HG03097 (cell line): ENCODE measurements at regions not wholly inside any gene's neighbourhood (a gene's known extent, or its start where the extent isn't known, plus 50 kb on each side); places are given as distances from the start of the nearest gene placed in this dataset.
"Not testable (repeated sequence)": the region's sequence is repeated elsewhere in the genome, so short reads cannot be mapped to it uniquely, and the experiment has no call there.

Experiments used
- ATAC-seq: cut with Tn5 transposase; IDR thresholded peaks from one replicate; pipeline ENCODE4 v1.9.1; 2021; ENCODE audit not compliant: unreplicated experiment, low FRiP score

DNA sequence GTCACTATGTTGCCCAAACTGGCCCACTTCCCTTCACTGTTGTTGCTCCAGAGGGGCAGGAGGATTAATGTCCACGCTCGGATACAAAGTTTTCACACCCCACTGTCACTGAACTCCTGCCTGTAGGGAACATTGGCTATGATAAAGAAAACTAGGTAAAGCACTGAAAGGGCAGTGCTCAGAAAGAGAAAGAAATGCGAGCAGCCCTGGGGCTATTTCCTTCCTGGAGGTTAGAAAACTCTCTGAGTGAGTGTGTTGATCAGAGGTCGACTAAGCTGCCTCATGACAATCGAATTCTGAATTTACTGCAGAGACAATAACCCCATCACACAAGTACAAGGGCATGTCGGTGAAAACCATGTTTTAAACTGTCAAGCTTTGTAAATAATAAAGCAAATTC is 227.2 kb upstream of the PITRM1 start:
- ATAC-seq, result no peak

GRCh38 chr10:3398825-3399646 is 226.5 kb upstream of the PITRM1 start:
- no peak for ATAC-seq

DNA sequence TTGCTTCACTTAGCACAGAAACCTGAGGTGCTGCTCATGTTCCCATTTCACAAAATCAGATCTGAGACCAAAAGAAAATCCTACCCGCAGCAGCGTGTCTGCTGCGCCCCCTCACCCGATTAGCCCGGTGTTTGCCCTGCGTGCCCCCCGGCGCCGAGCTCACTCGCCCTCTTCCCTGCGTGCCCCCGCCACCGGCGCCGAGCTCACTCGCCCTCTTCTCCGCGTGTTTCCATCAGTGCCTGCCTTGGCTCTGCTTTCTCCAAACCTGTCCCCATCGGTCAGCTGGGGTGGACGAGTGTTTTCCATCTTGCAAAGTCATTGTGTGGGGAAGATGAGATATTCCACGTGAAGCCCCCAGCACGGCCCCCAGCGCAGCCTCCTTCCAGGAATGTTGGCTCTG is 225.3 kb upstream of the PITRM1 start:
- no peak for ATAC-seq

- no peak for ATAC-seq
These were observed 224.6 kb upstream of the PITRM1 start for GRCh38 chr10:3397231-3397630.

DNA sequence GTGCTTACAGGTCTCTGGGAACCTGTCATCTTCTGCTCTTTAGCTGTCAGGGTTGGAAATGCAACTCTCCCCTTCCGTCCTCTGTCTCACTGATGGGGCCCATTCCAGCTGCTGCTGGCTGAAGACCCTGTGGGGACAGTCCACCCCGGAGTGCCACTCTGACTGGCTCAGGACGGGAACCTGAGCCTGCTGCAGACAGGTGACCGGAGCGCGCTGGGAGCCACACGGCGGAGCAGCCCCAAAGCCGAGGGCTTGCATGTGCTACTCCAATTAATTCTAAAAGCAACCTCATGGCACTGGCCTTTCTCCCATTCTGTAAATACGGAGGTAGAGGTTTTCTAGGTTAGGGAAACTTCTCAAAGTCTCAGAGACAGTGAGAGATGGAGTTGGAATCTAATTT is 223.5 kb upstream of the PITRM1 start:
- ATAC-seq, result no peak

- ATAC-seq, result no peak
These were observed 222.9 kb upstream of the PITRM1 start for GRCh38 chr10:3395458-3395861.

- ATAC-seq, result no peak
These were observed 222.5 kb upstream of the PITRM1 start for GRCh38 chr10:3395041-3395440.

DNA sequence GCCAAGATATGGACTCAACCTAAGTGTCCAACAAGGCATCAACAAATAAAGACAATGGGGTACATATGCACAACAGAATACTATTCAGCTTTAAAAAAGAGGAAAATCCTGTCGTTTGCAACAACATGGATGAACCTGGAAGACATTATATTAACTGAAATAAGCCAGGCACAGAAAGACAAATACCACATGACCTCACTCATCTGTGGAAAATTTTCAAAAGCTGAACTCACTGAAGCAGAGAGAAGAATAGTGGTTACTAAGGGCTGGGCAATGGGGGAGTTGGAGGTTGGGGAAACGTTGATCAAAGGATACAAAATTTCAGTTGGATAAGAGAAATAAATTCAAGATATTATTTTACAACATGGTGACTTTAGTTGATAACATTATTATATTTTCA is 221.4 kb upstream of the PITRM1 start:
- ATAC-seq, result no peak

DNA sequence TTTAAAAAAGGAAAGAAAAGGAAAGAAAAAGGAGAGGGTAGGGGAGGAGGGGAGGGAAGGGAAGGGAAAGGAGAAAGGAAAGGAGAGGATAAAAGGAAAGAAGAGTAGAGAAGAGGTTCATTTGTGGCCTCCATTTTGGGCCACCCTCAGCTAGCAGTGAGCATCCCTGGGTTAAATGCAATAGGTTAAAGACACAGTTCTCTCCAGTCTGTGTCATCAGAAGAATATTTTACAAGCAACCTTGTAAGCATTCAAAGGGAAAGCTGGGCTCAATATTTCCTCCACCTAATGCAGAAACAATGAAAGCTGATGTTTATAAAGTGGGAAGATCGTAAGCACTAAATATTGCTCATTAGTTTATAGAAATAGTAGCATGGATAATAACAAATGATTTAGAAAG is 219.1 kb upstream of the PITRM1 start:
- ATAC-seq, result no peak

DNA sequence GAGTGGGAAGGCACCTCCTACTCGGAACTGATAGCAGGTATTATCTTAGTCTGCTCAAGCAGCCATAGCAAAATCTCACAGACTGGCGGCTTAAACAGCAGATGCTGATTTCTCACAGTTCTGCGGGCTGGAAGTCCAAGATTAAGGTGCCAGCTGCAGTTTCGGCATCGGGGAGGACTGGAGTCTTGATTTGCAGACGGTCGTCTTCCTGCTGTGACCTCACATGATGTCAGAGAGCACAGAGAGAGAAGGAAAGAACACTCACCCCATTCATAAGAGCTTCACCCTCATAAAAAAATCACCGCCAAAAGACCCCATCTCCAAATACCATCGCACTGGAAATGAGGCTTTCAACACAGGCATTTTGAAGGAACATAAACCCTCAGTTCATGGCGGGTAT is 216.5 kb upstream of the PITRM1 start:
- ATAC-seq, result no peak

GRCh38 chr10:3385487-3385886 is 212.9 kb upstream of the PITRM1 start:
- ATAC-seq, result no peak

GRCh38 chr10:3382092-3382491 is 209.5 kb upstream of the PITRM1 start:
- ATAC-seq, result no peak

DNA sequence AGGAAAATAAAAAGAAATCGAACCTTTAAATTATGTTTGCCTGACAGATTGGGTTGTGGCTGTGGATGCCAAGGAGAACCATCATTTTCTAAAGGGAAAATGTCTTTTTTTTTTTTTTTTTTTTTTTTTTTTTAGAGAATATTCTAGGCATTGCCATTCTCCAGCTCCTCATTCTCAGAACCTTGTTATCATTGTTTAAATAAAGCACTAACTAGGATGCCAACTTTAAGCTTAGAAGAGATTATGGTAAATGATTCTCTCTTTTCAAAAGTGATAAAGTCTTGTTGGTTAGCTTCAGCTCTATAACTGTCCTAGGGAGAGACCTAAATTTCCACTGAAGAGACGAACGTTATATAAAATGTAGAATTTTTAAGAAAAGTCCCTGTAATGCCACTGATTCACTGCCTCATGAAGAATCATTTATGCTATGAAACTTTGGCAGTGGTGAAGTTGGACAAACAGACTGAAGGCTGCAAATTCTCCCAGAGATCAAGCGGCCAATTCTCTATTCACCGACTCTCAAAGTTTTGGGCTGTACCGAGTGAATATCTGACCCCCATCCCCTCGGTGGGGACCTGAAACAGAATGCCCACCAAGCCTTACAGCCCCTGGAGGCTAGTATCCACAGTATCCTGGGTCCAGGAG is 207.9 kb upstream of the PITRM1 start:
- ATAC-seq, result no peak

GRCh38 chr10:3376631-3377030 is 204.0 kb upstream of the PITRM1 start:
- ATAC-seq, result no peak

- no peak for ATAC-seq
These were observed 202.9 kb upstream of the PITRM1 start for GRCh38 chr10:3375505-3375904.

- ATAC-seq, result no peak
These were observed 202.3 kb upstream of the PITRM1 start for GRCh38 chr10:3374914-3375313.

DNA sequence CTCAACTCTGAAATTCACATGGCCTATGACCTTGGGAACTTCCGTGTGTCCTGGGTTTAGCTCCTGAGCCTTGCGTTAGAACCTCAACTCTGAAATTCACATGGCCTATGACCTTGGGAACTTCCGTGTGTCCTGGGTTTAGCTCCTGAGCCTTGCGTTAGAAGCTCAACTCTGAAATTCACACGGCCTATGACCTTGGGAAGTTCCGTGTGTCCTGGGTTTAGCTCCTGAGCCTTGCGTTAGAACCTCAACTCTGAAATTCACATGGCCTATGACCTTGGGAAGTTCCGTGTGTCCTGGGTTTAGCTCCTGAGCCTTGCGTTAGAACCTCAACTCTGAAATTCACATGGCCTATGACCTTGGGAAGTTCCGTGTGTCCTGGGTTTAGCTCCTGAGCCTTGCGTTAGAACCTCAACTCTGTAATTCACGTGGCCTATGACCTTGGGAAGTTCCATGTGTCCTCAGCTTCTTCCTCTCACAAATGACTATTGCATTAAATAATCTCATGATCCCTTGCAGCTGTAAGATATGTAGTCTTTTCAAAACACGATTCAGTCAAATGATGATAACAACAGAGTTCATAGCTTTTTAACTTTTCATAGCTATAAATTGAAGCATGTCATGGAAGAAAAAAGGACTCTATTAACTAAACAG is 200.9 kb upstream of the PITRM1 start:
- ATAC-seq, result not testable (repeated sequence)

GRCh38 chr10:3372281-3372680 is 199.7 kb upstream of the PITRM1 start:
- ATAC-seq, result no peak

DNA sequence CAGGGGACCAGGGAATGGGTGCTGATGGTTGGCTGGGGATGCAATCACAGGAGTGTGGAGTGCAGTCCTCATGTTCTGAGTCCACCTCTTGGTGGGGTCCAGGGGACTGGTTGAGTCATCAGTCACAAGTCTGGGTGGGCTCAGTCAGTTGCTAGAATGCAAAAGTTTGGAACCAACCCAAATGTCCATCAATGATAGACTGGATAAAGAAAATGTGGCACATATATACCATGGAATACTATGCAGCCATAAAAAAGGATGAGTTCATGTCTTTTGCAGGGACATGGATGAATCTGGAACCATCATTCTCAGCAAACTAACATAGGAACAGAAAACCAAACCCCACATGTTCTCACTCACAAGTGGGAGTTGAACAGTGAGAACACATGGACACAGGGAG is 199.0 kb upstream of the PITRM1 start:
- not testable (repeated sequence) for ATAC-seq

GRCh38 chr10:3366735-3367405 is 194.3 kb upstream of the PITRM1 start:
- ATAC-seq, result no peak

- no peak for ATAC-seq
These were observed 193.5 kb upstream of the PITRM1 start for GRCh38 chr10:3366043-3366442.
